ENCODE measurements at regions not wholly inside any gene's neighbourhood (a gene's known extent, or its start where the extent isn't known, plus 50 kb on each side); places are given as distances from the start of the nearest gene placed in this dataset.

- no peak for TF ChIP-seq USF1 (IDR thresholded peaks at IDR 0.05)
- no peak for TF ChIP-seq EP300 (IDR thresholded peaks at IDR 0.05; ENCODE audit: borderline replicate concordance)
- no peak for TF ChIP-seq MAX (IDR thresholded peaks at IDR 0.05)
- no peak for TF ChIP-seq TAF1 (IDR thresholded peaks at IDR 0.05; ENCODE audit: low read depth)
- no peak for TF ChIP-seq REST (IDR thresholded peaks at IDR 0.05; ENCODE audit: low read depth)
- TF ChIP-seq TEAD4 (IDR thresholded peaks at IDR 0.05), result no peak
- no peak for TF ChIP-seq FOXM1 (IDR thresholded peaks at IDR 0.05; ENCODE audit: borderline replicate concordance, low read depth)
- TF ChIP-seq RAD21 (IDR thresholded peaks at IDR 0.05; ENCODE audit: low read depth), result no peak
- no peak for TF ChIP-seq CREB1 (IDR thresholded peaks at IDR 0.05; ENCODE audit: low read depth)
- TF ChIP-seq YY1 (IDR thresholded peaks at IDR 0.05; ENCODE audit: low read depth), result no peak
- TF ChIP-seq TCF12 (IDR thresholded peaks at IDR 0.05; ENCODE audit: low read depth), result no peak
- TF ChIP-seq ZBTB7A (IDR thresholded peaks at IDR 0.05; ENCODE audit: low read depth), result no peak
- no peak for TF ChIP-seq NFIC (IDR thresholded peaks at IDR 0.05)
- no peak for TF ChIP-seq EGR1 (IDR thresholded peaks at IDR 0.05)
Measured at GRCh38 chr17:53088481-53088880, 734.2 kb upstream of the KIF2B start.

Measured in Ishikawa (cell line).